ENCODE measurements at regions not wholly inside any gene's neighbourhood (a gene's known extent, or its start where the extent isn't known, plus 50 kb on each side); places are given as distances from the start of the nearest gene placed in this dataset.
"Not testable (repeated sequence)": the region's sequence is repeated elsewhere in the genome, so short reads cannot be mapped to it uniquely, and the experiment has no call there.

GRCh38 chr4:102397056-102397455, 51.8 kb upstream of the SLC39A8 start:
- H3K4me2 ChIP-seq (ENCODE audit: low read depth, low read length); H3K79me2 ChIP-seq (ENCODE audit: insufficient read depth, low read length); FAIRE-seq; CTCF ChIA-PET (ENCODE audit: low intra/inter-chr PET ratio, low total read pairs); in situ Hi-C loops (cut with HindIII; ENCODE audit: extremely low pct_ligation_motif_present, low pct_unique_long_range_greater_than_20kb); DNase-seq (ENCODE audit: low spot score); H4K20me1 ChIP-seq (ENCODE audit: insufficient read depth, low read length); H3K36me3 ChIP-seq (replicated peaks in 1 of 2; ENCODE audit: control insufficient read depth in 1 of 2, insufficient read depth in 2 of 2, low read length in 2 of 2); H3K9me3 ChIP-seq (ENCODE audit: low read length); H3K9ac ChIP-seq (ENCODE audit: insufficient read depth, low read depth, low read length); H3K4me1 ChIP-seq (ENCODE audit: insufficient read depth, low read length); POLR2A ChIA-PET; ATAC-seq; H2AFZ ChIP-seq (ENCODE audit: low read length); H3K27me3 ChIP-seq (ENCODE audit: control insufficient read depth in 1 of 2, insufficient read depth in 2 of 2, low read length in 2 of 2); H3K4me3 ChIP-seq (replicated peaks in 1 of 3; ENCODE audit: insufficient read depth in 1 of 3, low read depth in 2 of 3, low read length in 3 of 3); H3K27ac ChIP-seq (ENCODE audit: extremely low read length, insufficient read depth, low read length); intact Hi-C loops (cut with micrococcal nuclease; ENCODE audit: unreplicated experiment); BruUV-seq (replicated peaks): not testable (repeated sequence)
- 23% methylated on average over 4 of the region's 5 CpGs for WGBS (ENCODE audit: low lambda C conversion rate)

GRCh38 chr4:102399021-102399420, 53.7 kb upstream of the SLC39A8 start:
- Histone ChIP-seq H3K27ac (ENCODE audit: extremely low read length, insufficient read depth, low read length) (no peak overlapping the region), H3K9ac (ENCODE audit: insufficient read depth, low read depth, low read length) (no peak overlapping the region), H4K20me1 (ENCODE audit: insufficient read depth, low read length) (no peaks in the 10 kb centered on the region), H3K27me3 (ENCODE audit: control insufficient read depth in 1 of 2, insufficient read depth in 2 of 2, low read length in 2 of 2) (no peaks in the 10 kb centered on the region), H3K9me3 (ENCODE audit: low read length) (no peaks in the 10 kb centered on the region), H3K79me2 (ENCODE audit: insufficient read depth, low read length) (no peaks in the 10 kb centered on the region), H3K4me1 (ENCODE audit: insufficient read depth, low read length) (no peaks in the 10 kb centered on the region), H2AFZ (ENCODE audit: low read length) (no peak overlapping the region), H3K4me3 (replicated peaks in 1 of 3; ENCODE audit: insufficient read depth in 1 of 3, low read depth in 2 of 3, low read length in 3 of 3) (no peak overlapping the region), H3K4me2 (ENCODE audit: low read depth, low read length) (no peak overlapping the region), H3K36me3 (replicated peaks in 1 of 2; ENCODE audit: control insufficient read depth in 1 of 2, insufficient read depth in 2 of 2, low read length in 2 of 2) (no peaks in the 10 kb centered on the region)
- TF ChIP-seq E2F1 (CRISPR knock-in tag; IDR thresholded peaks at IDR 0.05) (no peak), NFIB (CRISPR knock-in tag; IDR thresholded peaks at IDR 0.05; ENCODE audit: borderline replicate concordance) (no peak), THAP7 (CRISPR knock-in tag; IDR thresholded peaks at IDR 0.05) (no peak), MIER3 (CRISPR knock-in tag; IDR thresholded peaks at IDR 0.05; ENCODE audit: borderline replicate concordance) (no peak)
- POLR2A ChIA-PET: no interaction called here
- 86% methylated on average over 1 of the region's 1 CpG for WGBS (ENCODE audit: low lambda C conversion rate)
- no TSS peak for BruUV-seq (replicated peaks)
- intact Hi-C loops (cut with micrococcal nuclease; ENCODE audit: unreplicated experiment) (no loop called here), in situ Hi-C loops (cut with HindIII; ENCODE audit: extremely low pct_ligation_motif_present, low pct_unique_long_range_greater_than_20kb) (no loop called here)
- ATAC-seq: no peak
- CTCF ChIA-PET (ENCODE audit: low intra/inter-chr PET ratio, low total read pairs): no interaction called here
- no peak for DNase-seq (ENCODE audit: low spot score)
- FAIRE-seq: no peak

Measured in HepG2 (cell line).